COR-L47 (cell line): ENCODE measurements at regions not wholly inside any gene's neighbourhood (a gene's known extent, or its start where the extent isn't known, plus 50 kb on each side); places are given as distances from the start of the nearest gene placed in this dataset.

Source experiments
- DNase-seq: peaks from one replicate; lab custom pipeline; 2025; lab: John Stamatoyannopoulos, UW

DNA sequence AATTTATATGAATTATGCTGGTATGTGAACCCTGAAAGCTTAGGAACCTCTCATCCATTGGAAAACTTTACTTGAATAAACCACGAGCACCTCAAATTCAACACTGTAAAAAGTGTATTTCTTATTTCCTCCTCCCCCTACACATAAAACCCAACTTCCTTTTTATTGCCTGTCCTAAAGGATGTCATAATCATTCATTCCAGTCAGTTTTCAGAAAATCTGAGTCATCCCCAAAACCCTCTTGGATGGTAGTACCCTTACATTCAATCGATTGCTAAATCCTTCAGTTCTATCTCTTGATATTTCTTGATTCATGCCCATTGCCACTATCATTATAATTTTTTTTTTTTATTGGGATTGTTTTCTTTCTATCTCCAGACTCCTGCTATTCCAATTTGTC, 91.1 kb upstream of the ATP8A1 start:
- no peak for DNase-seq

DNA sequence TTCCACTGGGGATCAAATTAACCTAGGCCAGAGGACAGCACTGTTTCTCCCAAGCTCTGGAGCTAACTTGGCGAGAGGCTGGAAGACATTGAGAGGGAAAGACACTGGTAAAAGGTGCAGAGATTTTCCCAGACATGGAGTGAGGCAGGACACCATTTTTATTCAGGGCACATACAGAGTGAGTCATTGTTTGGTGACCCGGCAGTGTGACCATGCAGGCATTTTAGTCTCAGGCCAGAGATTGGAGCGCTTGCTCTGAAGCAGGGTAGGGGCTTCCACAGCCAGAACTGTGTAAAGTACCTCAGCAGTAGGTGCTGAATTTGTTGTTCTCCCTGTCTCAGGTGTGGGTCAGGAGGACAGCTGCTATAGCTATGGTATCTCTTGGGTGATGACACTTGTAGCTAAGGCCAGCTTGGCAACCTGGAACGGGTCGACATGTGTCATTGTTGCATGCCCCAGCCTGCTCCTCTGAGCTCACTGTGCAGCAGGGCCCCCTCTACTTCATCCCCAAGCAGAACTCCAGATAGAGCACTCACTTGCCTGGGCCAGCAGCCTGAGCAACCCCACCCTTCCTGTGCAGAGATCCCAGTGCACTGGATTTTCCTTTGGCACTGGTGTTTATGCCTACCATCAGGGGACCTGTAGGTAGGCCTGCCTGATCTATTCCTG, 79.8 kb upstream of the ATP8A1 start:
- no peak for DNase-seq

DNA sequence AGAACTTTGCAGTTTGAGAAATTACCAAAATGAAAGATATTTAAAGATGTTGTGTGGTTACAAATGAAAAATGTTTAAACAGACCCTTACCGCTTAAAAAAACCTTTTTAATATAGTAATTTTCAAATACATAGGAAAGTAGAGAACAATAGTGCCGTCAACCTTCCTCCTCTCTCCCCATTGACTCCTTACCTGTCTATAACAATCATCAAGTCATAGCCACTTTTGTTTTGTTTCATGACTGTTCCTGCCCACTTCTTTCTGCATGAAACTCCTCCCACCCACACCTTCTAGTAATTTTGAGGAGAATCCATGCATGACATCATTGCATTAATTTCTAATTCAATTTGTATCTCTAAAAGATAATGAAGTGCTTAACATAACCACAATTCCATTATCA, 76.5 kb upstream of the ATP8A1 start:
- DNase-seq = no peak

DNA sequence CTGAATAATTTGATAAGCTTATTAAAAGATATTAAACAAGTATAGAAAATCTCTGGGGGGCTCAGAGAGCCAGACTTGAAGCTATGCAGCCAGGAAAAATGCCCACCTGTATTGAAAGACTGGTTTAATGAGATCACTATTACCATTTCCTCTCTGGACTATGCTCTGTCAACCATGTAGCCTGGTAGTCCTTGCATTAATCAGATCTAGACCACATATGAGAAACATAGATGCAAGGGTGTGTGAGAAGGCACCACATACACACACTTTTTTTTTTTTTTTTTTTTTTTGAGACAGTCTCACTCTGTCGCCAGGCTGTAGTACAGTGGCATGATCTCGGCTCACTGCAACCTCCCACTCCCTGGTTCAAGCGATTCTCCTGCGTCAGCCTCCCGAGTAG, 75.9 kb upstream of the ATP8A1 start:
- DNase-seq = no peak

DNA sequence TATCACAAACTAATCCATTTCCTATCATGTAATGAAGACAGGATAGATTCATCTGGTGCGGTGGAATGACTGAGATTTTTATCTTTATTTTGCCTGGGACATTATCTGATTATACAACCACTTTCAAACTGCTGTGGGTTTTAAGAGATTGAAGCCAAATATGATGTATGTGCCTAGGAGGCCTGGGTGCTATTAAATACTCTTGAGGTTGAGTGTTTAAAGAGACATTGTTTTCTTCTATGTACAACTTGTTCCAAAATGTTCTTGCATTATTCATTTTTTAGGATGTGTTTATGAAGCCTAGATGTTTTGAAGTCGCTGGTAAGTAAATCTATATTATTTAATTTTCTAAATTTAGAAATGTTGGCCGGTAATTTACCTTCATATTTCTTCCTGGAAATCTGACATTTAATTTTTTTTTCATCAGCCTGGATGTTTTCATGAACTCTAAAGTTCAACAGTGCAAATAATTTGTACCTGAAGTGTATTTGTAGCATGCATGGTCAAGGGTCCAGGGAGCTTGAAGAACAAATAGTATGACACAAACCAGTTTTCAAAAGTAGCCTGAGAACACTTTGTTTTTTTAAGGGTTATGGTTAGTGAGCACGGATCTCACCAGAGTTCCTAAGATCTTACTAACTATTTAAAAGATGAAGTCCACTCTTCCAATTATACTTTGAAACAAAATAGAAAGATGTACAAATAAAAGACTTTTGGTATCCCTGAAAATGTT, 72.8 kb upstream of the ATP8A1 start:
- no peak for DNase-seq

DNA sequence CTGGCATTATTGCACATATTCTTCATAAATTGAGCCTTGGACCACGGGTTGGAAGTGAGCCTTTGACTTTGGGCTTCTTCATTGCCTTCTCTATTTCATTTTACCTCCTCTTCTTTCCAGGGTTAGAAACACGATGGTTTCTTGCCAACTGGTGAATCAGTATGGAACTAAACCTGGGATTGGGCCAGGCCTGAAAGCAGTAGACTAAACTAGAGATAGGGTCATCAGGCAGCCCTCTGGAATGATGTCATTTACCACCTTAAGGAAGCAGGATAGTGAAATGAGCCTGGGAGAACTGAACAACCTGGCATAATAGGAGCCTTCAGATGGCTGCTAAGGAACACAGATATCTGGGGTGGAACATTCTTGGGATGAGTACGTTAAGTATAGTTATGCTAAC, 67.5 kb upstream of the ATP8A1 start:
- no peak for DNase-seq

DNA sequence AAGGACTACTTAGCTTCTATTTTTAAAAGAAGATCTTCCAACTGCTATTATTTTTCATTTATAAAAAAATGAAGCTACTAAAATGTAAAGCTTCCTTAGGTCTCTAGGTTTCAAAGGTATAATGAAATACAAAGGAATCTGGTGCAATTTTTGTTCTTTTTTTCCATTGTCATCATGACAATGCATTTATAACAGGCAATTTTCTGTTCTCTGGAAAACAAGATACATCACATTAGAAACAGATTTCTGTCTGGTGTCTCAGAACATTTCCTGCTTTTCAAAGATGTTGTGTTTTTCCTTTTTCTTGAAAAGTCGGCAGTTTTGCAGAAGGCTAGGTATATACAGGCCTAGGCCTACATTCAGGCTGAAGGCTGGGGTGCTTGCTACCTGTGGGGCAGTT, 63.6 kb upstream of the ATP8A1 start:
- DNase-seq = no peak

DNA sequence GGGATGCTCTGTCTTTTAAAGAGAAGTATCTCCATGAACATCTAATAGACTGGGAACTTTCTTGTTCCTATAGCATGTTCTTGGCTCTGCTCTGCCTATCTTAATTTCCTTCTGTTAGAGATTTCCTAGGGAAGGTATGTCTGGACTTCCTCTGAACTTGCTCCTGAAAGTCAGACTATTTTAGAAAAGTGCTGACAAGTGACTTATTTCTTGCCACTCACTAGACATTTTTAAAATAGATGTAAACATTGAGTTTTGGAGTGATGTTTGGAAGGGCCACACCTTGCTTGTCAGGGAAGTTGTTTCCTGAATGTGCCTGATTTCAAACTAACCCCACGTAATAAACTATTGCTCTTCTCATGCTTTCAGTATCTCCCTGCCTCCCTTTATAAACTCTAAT, 62.4 kb upstream of the ATP8A1 start:
- DNase-seq = no peak

DNA sequence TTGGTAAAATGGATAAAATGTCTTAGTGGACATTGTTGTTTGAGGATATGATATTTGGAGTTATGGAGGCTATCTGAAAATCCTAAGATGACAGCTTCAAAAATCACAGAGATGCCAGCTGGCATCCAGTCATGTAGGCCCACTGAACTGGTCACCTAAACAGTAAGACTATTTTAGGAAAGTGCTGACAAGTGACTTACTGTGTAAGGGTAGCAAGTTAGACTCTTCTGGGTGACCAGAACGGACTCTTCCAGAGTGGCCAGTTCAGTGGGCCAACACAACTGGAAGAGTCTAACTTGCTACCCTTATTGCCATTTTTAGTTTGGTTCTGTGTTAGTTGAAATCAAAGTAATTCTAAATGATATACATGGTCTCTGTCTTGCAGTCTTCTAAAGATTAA, 61.4 kb upstream of the ATP8A1 start:
- DNase-seq = no peak

DNA sequence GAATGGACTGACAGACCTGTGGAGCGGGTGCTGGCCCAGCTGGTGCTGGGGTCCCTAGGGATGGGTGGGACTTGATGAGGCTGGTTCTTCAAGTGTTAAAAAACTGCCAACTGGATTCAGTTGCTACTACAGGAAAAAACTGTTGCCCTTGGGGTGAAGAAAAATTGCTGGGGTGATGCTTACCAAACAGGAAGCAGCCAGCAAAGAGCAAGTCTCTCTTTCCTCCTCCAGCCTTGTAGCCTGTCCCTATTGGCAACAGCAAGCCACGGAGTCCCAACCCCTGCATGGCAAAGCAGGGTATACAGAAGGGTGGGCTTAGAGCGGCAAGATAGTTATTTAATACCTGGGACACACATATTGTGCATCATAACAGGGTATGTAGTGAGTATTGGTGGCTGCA, 60.1 kb upstream of the ATP8A1 start:
- no peak for DNase-seq

DNA sequence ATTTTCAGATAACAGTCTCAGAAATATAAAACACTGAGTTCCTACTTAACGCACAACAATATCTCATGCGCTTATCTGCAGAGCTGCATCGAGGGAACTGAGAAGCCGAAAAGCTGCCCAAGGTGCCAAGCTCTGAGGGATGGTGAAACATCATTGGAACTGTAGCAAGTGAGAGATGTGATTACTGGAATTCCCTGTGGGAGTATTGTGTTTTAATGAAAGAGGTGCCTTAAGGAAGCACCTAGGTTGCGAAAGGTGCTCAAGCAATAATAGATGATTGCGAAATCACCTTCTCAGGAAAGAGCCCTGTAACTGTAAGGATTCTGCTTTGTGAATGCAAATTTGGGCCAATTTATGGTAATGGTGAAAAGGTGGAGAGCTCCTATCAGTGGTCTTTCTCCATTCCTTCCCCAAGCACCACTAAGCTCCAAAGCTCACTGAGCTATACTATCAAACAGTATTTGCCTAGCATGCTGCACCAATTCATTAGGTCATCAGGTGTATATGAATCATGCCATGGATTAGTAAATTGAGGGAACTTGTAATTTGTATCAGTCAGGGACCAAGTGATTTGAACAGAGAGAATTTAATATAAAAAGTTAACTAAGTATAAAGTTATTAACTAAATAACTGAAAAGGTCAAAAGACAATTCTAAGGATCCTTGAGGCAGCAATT, 59.0 kb upstream of the ATP8A1 start:
- DNase-seq = no peak

DNA sequence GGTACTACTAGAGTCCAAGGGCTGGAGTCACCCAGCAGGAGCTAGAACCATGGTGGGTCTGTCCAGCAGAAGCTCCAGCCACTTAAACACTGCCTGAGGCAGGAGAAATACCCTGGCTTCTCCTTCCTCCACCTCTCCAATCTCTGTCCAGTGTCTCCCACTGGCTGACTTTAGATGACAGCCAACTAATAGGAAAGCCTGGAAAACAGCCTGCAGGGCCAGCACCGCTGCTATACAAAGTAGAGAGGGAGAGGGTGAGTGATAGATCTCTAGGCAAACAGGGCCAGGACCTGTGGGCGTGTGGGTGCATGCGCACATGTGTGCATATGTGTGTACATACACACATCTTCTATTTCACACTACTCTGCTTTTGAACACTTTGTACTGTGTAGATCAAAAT, 56.5 kb upstream of the ATP8A1 start:
- DNase-seq = no peak

DNA sequence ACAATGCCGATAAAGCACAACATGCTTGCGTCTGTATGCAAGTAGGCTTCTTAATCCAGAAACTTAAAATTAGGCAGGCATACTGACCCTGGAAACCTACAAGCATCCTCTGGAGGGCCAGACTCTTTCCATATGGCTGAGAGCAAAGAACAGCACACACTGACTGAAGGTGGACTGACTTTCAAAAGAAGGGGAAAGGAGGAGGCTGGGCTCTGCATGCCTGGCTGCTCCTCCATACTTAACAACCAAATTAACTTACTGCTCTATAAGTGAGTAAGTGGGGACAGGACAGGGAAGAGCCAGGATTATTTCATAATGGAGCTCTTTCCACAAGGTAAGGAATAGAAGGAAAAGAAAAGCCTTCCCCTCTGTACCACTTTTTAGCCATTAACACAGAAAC, 55.9 kb upstream of the ATP8A1 start:
- no peak for DNase-seq

DNA sequence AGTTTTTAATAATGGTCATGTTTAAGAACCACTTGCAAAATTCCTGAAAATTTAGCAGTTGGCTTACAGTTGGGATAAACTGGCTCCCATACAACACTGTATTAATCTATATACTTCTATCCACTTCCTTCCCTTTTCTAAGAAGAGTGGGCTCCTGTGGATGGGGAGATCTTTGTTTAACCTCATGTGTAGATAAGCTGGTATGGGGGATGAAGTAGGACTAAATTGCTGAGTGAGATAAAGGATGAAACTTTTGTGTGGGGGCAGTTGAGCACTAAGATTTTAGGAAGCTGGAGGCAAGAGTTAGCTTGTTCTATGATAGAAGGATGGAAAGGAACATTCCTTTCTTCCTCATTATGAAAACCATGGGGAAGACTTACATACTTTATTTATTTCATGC, 54.6 kb upstream of the ATP8A1 start:
- DNase-seq = no peak

DNA sequence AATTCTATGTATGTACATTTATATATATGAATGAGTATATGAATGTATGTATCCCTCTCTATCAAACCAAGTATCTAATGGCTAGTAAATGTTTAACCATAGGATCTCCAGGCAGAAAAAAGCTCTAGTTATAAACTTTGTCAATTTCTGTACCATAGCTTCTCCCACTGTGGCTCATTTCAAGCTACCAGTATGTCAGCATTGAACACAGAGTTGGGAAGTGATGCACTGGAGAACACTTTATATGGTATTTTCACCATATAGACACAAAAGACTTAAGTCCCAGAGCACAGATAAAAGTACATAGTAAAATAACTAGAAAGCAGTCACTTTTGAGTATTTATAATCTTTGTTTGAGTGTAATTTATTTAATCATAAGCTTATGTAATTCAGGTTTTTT, 53.9 kb upstream of the ATP8A1 start:
- no peak for DNase-seq

DNA sequence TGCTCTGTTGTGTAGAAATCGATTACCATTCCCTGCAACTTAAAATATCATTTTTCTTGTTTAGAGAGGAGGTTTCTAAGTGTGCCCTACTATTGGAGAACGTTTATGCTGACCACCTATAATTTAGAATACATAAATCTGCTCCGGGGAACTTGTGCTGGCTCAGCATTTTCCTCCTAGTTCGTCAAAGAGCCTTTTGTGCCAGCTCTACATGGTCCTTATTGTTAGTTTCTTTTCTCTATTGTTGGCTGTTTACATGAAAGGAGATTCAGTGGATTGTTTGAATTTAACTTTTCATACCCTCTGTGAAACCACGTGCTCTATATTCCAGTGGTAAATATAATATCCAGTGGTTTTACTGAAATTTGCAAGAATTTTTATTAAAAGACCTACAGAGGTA, 53.4 kb upstream of the ATP8A1 start:
- no peak for DNase-seq

DNA sequence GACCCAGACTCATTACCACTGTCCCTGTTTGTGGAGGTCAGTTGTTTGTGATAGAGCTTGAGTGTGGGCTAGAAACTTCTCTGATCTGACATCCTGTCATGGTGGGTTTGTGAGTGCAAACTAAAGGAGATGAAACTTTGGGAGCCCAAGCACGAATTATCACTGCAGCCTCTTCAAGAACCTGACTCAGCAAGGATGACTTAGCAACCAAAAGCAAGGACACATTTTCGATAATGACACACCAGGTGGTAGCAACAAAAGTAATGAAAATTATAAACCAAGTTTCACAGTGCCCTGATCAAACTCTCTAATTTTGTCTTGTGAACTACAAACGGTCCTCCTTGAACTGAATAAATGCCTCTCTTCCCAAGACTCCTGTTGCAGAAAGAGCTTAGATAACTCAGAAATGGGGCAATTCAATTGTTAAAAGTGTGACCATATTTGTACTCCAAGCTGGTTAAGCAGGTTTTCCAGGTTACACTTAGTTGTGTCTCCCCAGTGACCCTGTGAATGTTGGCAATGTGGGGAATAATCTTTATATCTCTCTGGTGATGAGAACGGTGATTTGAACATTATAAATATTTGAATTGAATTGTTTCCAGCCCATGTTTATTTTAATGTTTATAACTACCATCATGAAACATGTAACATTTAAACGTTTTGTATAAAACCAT, 52.6 kb upstream of the ATP8A1 start:
- peak; percentile 3 for DNase-seq

DNA sequence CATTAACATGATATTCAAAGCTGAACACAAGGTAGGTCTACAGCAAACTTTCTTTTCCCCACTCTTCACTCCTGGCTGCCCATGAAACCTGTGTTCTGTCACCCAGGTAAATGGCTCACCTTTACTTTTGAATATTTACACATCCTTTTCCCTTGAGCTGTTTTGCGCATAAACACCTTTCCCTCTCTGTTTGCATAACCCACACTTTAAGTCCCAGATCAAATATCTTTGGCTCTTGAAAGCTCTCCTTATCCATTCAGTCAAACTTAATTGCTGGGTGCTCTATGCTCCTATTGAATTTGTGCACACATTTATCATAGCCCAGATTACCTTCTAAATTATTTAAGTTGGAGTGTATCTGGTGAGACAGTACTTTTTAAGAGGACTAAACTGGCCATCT, 51.7 kb upstream of the ATP8A1 start:
- DNase-seq = no peak
